ENCODE measurements at regions not wholly inside any gene's neighbourhood (a gene's known extent, or its start where the extent isn't known, plus 50 kb on each side); places are given as distances from the start of the nearest gene placed in this dataset.

GRCh38 chr2:58594175-58594574, 353.1 kb upstream of the FANCL start:
- TF ChIP-seq, protein P1, sequence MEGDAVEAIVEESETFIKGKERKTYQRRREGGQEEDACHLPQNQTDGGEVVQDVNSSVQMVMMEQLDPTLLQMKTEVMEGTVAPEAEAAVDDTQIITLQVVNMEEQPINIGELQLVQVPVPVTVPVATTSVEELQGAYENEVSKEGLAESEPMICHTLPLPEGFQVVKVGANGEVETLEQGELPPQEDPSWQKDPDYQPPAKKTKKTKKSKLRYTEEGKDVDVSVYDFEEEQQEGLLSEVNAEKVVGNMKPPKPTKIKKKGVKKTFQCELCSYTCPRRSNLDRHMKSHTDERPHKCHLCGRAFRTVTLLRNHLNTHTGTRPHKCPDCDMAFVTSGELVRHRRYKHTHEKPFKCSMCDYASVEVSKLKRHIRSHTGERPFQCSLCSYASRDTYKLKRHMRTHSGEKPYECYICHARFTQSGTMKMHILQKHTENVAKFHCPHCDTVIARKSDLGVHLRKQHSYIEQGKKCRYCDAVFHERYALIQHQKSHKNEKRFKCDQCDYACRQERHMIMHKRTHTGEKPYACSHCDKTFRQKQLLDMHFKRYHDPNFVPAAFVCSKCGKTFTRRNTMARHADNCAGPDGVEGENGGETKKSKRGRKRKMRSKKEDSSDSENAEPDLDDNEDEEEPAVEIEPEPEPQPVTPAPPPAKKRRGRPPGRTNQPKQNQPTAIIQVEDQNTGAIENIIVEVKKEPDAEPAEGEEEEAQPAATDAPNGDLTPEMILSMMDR (IDR thresholded peaks at IDR 0.05): no peak
- TF ChIP-seq POLR2A (IDR thresholded peaks at IDR 0.05) (no peak), EP300 (IDR thresholded peaks at IDR 0.05; ENCODE audit: low read depth) (no peak), POLR2AphosphoS5 (IDR thresholded peaks at IDR 0.05) (no peak)

All from transverse colon (tissue), 4 donors.